ENCODE measurements at regions not wholly inside any gene's neighbourhood (a gene's known extent, or its start where the extent isn't known, plus 50 kb on each side); places are given as distances from the start of the nearest gene placed in this dataset.

DNA sequence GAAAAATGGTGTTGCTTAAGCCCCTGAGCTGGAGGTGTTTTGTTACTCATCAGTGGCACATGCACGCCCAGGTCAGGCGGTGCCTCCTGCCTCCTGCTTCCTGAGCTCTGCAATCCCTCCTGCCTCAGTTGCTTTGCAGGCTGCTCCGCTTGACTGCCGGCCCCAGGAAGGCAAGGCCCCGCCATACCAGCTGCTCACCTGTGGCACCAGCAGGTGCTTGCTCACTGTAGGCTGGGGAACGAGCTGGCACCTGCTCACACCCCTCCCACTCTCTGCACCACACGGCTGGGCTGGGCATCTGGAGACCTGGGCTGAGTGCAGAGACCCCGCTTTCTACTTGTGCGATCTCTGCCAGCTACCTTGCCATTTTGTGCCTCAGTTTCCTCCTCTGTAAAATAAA is 200.2 kb downstream of the RBFOX3 start:
- POLR2A ChIA-PET: no interaction called here

DNA sequence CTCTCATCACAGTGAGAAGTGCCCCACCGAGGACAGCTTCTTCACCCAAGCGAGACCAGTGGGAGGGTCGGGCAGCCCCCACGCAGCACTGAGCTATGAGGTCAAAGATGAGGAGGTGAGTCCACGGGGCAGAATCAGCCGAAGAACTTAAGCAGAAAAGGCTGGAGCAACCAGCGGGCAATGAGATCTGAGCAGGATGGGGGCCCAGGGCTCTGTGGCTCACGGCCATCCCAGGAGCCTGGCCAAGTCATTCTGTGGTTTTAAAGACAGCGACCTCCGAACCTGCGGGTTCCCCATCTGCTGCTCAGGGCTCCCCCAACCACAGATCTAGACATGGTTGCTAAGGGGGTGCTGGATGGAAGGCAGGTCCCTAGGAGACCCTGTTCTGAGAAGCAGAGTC is 202.6 kb downstream of the RBFOX3 start:
- ChIA-PET CTCF (interaction anchor here (0.8 kb wide), 1 partner anchor 11 kb away, joined by 3 read pairs; no protein-coding TSS in a partner anchor), POLR2A (no interaction called here)

More for the DNA sequence above, 200.2 kb downstream of the RBFOX3 start:
- CTCF ChIA-PET: no interaction called here

DNA sequence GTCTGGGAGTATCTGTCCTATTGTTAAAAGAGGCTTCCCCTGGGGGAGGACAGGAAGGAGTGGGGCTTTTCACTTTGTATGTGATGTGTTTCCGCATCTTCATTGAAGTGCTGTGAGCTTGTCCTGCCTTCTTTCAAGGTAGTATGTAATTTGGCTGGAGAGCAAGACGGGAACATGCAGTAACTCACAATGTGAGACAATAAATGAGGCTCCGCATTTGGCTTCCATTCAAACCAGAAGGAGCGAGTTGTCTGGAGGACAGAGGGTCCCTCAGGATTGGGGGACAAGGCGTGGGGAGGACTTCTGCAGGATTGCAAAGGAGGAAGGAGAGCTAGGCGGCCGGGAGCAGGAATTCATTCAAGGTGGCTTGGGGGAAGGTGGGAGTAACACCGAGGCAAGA is 203.5 kb downstream of the RBFOX3 start:
- ChIA-PET POLR2A (no interaction called here), CTCF (interaction anchor here (0.8 kb wide), 1 partner anchor 11 kb away, joined by 3 read pairs; no protein-coding TSS in a partner anchor)

DNA sequence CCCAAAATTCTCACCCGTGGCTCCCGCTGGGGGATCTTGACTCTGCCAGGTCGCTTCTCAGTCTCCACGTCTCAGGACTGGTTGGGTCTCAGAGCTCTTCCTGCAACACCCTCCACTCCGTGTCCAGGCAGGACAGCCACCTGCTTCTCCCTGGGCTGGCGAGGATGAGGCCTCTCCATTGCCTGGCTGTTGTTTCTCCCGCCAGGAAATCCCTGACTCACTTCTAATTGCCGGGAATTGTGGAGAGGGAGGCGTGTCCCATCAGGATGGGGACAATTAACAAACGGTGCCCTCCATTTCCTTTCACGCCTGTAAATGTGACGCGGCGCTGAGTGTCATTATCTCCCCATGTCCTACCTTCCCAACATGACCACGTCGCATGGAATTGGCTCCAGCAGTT is 204.5 kb downstream of the RBFOX3 start:
- ChIA-PET CTCF (interaction anchor here (1.2 kb wide), 1 partner anchor 11 kb away, joined by 3 read pairs; no protein-coding TSS in a partner anchor), POLR2A (no interaction called here)

DNA sequence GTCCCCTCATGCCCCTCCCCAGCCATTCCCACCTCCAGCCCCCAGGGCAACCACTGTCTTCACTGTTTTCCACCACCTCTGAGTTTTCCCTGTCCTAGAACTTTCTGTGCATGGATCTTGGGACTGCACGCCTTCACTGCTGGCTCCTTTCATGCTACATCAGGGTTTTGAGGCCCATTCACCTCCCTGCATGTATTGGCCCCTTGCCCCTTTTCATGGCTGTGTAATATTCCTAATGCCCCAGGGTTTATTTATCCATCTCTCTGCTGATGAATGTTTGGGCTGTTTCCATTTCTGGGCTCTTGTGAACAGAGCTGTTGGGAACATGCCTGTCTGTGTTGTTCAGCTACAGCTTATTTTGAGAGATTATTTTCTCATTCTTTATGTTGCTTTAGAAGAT is 205.0 kb downstream of the RBFOX3 start:
- ChIA-PET POLR2A (no interaction called here), CTCF (interaction anchor here (1.2 to 5.9 kb wide), 2 partner anchors 11 to 14 kb away, joined by 3 to 45 read pairs; no protein-coding TSS in a partner anchor)

DNA sequence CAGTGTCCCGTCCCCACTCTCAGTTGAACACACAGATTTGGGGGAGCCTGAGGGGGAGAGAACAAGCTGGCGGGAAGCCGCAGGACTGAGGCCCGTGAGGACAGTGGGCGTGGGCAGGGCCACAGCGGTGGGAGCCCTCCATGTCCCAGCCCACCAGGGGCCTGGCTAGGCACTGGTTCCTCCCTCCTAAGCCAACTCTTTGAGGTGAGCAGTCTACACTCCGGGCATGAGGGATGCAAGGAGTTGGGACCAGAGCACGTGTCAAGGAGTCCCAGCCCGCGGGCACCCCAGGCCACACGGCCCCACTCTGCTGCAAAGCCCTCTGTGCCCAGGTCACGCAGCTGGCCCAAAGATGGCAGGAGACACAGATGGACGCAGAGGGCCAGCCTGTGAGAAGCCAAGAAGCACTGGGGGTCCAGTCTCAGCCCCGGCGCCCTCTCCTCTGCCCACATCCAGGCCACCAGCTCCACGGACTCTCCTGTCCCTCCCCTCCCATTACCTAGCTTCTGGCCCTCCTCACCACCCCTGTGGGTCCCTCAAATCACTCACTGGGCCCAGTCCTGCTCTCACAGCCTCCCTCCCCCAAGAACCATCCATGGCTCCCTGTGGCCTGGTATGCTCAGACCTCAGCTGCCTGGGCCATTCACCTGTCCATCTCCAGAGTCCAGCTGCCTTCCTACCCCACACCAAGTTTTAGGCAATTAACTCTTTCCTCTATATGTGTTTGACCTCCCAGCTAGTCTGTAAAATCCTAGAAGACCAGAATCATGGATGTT is 206.5 kb downstream of the RBFOX3 start:
- CTCF ChIA-PET: interaction anchor here (5.9 kb wide), 1 partner anchor 12 kb away, joined by 45 read pairs; no protein-coding TSS in a partner anchor
- POLR2A ChIA-PET: no interaction called here

DNA sequence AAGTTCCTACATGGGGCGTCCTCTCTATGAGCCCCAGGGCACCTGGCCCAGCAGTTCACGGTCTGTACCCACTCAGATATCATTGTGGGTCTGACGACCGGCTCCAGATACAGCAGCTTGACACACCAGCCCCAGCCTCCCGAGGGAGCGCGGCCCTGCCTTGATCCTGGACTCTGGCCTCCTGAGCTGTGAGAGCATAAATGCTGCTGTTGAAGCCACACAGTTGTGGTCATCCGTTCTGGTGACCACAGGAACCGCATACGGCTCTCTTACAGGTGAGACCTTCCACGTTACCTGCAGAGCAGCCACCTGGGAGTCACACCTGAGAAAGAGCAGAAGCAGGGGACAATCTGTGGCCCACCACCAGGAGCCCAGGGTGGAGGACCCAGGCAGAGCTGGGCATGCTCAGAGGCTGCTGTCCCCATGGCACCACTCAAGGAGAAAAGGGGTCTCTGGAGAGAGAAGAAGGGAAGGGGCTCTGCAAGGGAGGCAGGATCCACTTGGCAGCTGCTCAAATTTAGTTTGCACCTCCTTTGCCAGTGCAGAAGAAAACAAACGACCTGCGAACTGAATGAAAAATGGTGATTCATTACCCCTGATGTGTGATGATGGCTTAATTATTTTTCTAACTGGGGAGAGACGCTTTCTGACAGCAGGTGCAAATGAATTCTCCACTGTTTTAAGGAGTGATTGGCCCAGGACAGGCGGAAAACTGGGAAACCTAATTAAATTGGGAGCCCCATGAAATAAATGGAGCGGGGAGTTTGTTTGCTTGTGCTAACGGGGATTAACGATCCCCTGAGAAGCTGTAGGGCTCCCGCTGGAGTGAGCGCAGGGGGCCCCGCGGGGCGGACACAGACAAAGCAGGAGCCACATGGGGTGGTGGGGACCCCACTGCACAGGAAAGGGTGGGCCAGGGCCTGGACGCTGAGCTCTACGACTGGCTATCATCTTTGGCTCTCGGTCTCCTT is 208.9 kb downstream of the RBFOX3 start:
- CTCF ChIA-PET: interaction anchor here (1.1 to 5.9 kb wide), 5 partner anchors 10 to 323 kb away, joined by 3 to 45 read pairs (median 4); no protein-coding TSS in a partner anchor
- POLR2A ChIA-PET: no interaction called here

DNA sequence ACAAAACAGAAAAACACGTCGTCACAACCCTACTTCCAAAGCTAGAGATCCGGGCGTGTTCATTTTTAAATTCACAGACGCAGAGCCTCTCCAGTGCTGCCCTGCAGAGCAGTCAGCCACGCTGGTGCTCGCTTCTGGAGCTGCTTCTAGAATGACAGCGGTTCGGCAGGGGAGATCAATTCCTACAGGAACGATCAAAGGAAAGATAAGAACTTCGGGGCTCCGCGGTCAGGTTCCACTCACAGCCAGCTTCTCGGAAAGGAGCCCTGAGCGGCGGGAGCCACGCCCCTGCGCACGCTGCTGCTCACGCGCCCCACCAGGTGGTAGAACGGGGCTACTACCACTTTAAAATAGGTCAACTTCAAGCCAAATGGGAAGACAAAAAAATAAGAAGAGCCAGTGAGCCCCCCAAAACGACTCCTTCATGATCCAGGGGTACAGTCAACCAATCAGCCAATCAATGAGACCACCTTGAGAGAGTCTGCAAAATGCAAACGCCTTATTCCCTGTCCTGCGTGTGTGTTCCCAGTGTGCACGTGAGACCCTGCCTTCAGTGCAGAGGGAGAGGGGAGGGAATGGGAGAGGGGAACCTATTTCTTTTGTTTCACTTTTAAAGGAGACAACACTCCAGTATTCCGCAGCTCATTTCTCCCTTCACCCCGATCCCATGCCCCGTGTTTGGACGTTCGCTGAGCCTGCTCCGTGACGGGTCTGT is 209.7 kb downstream of the RBFOX3 start:
- ChIA-PET CTCF (interaction anchor here (0.7 to 5.9 kb wide), 8 partner anchors 9 to 340 kb away, joined by 3 to 45 read pairs (median 4); partner anchors contain the start of gene ENGASE), POLR2A (no interaction called here)

DNA sequence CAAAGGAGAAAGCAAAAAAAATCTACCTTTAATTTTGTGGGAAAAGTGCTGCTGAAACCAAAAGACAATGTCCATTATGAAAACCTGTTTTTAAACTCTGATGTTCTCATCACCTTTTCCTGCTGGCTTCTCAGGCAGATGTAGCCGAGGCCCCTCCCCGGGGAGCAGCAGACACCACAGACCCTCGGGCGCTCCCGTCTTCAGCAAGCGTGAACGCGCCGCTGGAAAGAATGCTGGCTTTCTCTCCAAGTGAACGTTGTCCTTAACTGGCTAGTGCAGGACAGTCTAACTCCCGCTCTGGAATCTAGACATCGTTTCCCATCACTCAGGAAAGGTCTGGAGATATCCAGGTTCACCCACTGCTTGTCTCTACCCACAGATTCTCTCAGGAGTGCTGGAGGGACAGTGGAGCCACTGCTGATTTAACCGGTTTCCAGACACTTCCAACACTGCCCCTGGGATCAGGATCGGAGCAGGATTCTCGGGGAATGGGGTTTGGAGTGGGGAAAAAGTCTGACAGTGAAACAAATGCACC is 211.2 kb downstream of the RBFOX3 start:
- ChIA-PET CTCF (interaction anchor here (0.5 kb wide), 1 partner anchor 334 kb away, joined by 3 read pairs; no protein-coding TSS in a partner anchor), POLR2A (no interaction called here)

DNA sequence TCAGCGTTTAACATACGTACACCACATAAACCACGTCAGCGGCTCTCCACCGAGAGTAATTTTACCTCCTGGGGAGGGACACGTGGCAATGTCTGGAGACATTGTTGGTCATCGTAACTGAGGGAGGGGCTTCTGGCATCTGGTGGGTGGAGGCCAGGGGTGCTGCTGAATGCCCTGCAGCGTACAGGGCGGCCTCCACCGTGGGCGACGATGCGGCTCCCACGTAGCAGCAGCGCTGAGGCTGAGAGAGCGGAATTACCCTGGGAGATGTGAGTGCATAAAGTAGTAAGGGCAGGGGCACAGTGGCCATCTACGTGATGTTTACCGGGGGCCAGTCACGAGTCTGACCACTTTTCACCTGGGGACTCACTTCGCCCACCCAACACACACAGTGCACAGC is 212.4 kb downstream of the RBFOX3 start:
- CTCF ChIA-PET: no interaction called here
- POLR2A ChIA-PET: no interaction called here

DNA sequence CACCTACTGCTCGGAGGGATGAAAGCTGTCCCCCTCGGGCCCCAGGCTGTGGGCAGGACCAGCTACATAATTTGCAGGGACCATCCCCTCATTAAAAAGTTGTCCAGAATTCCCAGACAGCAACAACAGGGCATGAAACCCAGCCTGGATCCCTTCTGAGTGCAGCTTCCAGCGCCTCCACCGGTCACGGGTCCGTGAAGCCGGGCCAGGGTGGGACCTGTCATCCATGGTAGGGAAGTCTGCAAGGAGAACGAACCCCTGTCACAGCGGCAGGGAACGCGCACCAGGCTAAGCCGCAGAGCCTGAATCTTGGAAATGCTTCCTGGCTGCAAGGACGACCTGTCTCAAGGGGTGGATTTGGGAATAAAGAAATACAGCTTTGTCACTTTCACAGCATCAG is 214.2 kb downstream of the RBFOX3 start:
- ChIA-PET POLR2A (no interaction called here), CTCF (interaction anchor here (1.6 kb wide), 1 partner anchor 11 kb away, joined by 3 read pairs; no protein-coding TSS in a partner anchor)

DNA sequence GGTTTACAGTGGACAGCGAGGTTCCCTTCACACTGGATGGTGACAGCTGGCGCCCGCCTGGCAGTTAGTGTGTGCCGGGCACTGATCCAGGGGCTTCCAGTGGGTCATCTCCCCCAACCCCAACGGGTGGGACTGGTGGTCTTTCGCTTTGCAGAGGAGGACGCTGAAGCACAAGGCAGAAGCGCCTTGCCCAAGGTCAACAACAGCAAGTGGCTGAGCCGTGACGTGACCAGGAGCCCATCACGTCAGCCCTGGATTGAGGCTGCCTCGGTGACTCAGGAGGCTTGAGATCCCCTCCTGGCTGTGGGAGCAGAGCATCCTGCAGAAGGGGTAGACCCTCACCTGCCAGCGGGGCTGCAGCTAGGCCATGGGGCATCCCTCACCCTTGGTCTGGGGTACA is 215.3 kb downstream of the RBFOX3 start:
- ChIA-PET POLR2A (no interaction called here), CTCF (interaction anchor here (0.6 kb wide), 1 partner anchor 9 kb away, joined by 3 read pairs; no protein-coding TSS in a partner anchor)

DNA sequence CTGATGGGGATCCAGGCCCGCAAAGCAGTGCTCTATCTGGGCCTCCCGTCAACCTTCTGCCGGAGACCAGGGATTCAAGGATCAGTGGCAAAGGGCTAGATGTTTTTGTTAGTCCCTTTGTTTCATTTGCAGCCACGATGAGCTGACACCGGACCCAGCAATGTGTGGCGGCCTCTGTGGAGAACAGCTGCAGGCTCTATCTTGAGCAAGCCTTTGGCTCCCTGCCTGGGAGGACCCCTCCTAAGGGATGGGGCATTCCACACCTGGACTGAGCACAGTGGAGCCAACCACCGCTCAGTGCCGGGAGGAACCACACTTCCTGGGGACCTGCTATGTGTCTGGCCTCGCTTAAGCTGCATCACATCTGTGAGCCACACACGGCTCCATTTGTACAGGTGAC is 215.8 kb downstream of the RBFOX3 start:
- ChIA-PET POLR2A (no interaction called here), CTCF (interaction anchor here (0.8 kb wide), 1 partner anchor 11 kb away, joined by 3 read pairs; no protein-coding TSS in a partner anchor)

DNA sequence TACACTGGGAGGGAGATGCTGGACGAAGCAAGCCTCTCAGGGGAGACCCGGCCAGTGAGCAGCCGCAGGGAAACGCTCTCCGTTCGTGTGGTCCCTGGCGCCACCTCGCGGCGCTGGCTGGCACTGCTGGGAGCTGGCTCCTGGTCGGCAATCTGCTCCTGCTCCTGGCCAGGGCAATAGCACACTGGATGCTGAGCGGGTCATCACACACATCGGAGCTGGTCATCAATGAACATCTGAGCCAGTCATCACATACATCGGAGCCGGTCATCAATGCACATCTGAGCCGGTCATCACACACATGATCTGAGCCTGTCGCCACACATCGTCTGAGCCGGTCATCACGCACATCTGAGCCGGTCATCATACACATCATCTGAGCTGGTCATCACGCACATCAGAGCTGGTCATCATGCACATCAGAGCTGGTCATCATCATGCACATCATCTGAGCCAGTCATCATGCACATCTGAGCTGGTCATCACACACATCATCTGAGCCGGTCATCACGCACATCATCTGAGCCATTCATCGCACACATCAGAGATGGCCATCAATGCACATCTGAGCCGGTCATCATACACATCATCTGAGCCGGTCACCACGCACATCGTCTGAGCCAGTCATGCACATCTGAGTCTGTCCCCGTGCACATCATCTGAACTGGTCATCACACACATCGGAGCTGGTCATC is 217.3 kb downstream of the RBFOX3 start:
- CTCF ChIA-PET: interaction anchor here (0.6 to 3.7 kb wide), 6 partner anchors 9 to 361 kb away, joined by 3 to 45 read pairs (median 4); no protein-coding TSS in a partner anchor
- POLR2A ChIA-PET: no interaction called here

DNA sequence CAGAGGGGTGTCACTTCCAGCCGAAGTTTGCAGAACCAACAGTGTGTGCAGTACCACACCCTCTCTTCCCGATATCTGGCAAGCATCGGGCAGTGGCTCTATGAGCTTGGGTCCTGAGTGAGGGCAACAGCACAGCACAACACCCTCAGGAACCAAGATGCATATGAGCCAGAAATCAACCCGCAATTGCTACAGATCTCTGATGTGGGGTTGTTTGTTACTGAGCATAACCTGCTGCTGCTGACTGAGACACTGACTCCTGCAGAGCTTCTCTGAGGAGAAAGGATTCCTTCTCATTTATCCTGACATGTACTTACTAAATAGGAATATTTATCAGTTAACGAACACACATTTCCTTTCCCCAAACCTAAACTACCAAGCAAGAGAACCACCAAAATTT is 218.3 kb downstream of the RBFOX3 start:
- POLR2A ChIA-PET: interaction anchor here (0.6 kb wide), 1 partner anchor 152 kb away, joined by 5 read pairs; no protein-coding TSS in a partner anchor
- CTCF ChIA-PET: interaction anchor here (1.0 to 3.7 kb wide), 10 partner anchors 10 to 347 kb away, joined by 3 to 45 read pairs (median 5); partner anchors contain the start of gene ENGASE

DNA sequence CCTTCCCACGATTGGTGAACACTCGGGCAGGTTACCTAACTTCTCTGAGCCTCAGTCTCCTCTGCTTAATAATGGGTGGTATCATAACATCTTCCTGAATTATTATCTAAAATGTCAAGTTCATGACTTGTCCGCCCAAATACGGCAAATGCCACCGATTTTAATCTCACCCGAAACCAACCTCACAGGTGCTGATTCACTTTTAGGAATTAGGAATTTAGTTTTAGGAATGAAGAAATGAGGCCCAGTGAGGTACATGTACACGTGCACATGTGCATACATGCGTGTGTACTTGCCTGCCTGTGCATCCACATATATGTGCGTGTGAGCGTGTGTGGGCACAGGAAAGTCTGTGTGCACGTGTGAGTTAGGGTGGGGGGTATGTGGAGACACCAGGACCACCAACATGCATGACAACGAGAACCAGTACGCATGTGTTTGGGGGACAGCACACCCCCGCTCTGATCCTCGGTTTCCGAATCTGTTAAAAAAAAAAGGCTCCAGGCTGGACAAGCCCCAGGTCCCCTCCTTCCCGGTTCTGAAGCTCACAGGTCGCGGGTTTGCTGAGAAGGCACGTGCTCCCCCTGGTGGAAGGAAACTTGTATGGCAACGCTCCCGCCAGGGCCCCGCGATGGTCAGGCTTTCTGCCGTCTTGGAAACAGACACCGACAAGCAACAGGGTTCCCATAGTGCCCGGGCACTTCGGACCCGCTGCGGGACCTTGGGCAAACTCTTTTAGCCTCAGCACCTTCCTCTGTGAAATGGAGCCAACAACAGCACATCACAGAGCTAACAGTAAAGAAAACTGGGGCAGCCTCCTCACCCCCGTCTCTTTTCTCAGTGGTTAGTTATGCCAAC is 219.2 kb downstream of the RBFOX3 start:
- CTCF ChIA-PET: interaction anchor here (0.7 to 3.7 kb wide), 16 partner anchors 8 to 346 kb away, joined by 3 to 45 read pairs (median 4); partner anchors contain the start of gene ENGASE
- POLR2A ChIA-PET: no interaction called here

DNA sequence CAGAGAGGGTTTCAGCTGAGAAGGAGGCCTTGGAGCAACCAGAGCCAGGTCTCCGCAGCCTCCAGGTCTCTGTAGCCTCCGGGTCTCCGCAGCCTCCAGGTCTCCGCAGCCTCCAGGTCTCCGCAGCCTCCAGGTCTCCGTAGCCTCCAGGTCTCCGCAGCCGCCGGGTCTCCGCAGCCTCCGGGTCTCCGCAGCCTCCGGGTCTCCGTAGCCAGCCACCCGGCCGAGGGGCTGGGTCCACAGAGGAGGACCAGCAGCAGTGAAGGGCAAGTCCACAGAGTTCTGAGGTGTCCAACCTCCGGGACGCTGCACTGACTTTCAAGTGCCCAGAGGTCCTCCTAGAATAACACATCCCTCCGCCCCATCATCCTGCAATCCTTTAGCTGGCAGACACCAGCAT is 221.0 kb downstream of the RBFOX3 start:
- ChIA-PET CTCF (interaction anchor here (0.7 to 3.7 kb wide), 2 partner anchors 303 to 1682 kb away, joined by 3 to 30 read pairs; no protein-coding TSS in a partner anchor), POLR2A (no interaction called here)

All from activated CD8-positive, alpha-beta memory T cell treated with anti-CD3 and anti-CD28 coated beads for 36 hours (primary cell).